Neural crest cell (in vitro differentiated cells): ENCODE measurements at regions not wholly inside any gene's neighbourhood (a gene's known extent, or its start where the extent isn't known, plus 50 kb on each side); places are given as distances from the start of the nearest gene placed in this dataset.

Source experiments
- DNase-seq: peaks from one replicate; pipeline ENCODE4 v3.0.0; 2021; ENCODE audit warnings: low read depth, mixed read lengths, low spot score
- H3K27ac Mint-ChIP-seq: one replicate; pipeline ENCODE4 v1.8.0; 2021; ENCODE audit warnings: mild to moderate bottlenecking, mixed read lengths; ENCODE audit not compliant: unreplicated experiment
- H3K27me3 Mint-ChIP-seq: 2 replicates; pipeline ENCODE4 v1.8.0; 2021; ENCODE audit warnings: low read depth, mild to moderate bottlenecking, mixed read lengths
- H3K36me3 Mint-ChIP-seq: 2 replicates; pipeline ENCODE4 v1.8.0; 2021; ENCODE audit warnings: low read depth, mild to moderate bottlenecking, mixed read lengths
- H3K4me1 Mint-ChIP-seq: 2 replicates; pipeline ENCODE4 v1.8.0; 2021; ENCODE audit warnings: mixed read lengths
- H3K4me3 Mint-ChIP-seq: one replicate; pipeline ENCODE4 v1.8.0; 2021; ENCODE audit warnings: mild to moderate bottlenecking, mixed read lengths
- H3K9me3 Mint-ChIP-seq: 2 replicates; pipeline ENCODE4 v1.8.0; 2021; ENCODE audit warnings: mixed read lengths
- TF ChIP-seq, protein P1 (sequence below): fragments of 200-600 bp; sonication (generic); conservative IDR thresholded peaks from 2 replicates; pipeline ENCODE4 v1.5.0; 2021; ENCODE audit warnings: antibody characterized with exemption, mild to moderate bottlenecking

DNA sequence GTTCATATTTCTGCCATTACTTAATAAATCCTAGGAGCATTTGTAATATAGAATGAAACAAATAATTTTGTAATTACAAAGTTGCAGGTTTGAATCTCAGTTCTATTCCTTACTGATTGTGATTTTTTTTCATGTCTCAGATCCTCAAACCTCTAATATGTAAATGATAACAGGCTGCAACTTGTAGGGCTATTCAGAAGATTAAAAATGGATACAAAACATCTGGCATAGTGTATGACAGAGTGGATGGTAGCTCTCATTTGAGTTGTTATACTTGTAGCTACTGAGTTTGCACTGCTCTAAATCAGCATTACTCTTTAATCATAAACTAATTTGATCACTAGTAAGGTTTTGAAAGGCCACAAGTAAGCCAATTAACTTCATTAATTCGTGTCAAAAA is 406.3 kb upstream of the MGAT4C start:
- no peak for DNase-seq
- Mint-ChIP-seq H3K9me3 (no peaks in the 10 kb centered on the region), H3K36me3 (no peaks in the 10 kb centered on the region), H3K27ac (no peak overlapping the region), H3K4me1 (no peaks in the 10 kb centered on the region), H3K27me3 (no peaks in the 10 kb centered on the region), H3K4me3 (no peak overlapping the region)
- TF ChIP-seq, protein P1, sequence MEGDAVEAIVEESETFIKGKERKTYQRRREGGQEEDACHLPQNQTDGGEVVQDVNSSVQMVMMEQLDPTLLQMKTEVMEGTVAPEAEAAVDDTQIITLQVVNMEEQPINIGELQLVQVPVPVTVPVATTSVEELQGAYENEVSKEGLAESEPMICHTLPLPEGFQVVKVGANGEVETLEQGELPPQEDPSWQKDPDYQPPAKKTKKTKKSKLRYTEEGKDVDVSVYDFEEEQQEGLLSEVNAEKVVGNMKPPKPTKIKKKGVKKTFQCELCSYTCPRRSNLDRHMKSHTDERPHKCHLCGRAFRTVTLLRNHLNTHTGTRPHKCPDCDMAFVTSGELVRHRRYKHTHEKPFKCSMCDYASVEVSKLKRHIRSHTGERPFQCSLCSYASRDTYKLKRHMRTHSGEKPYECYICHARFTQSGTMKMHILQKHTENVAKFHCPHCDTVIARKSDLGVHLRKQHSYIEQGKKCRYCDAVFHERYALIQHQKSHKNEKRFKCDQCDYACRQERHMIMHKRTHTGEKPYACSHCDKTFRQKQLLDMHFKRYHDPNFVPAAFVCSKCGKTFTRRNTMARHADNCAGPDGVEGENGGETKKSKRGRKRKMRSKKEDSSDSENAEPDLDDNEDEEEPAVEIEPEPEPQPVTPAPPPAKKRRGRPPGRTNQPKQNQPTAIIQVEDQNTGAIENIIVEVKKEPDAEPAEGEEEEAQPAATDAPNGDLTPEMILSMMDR = no peak

DNA sequence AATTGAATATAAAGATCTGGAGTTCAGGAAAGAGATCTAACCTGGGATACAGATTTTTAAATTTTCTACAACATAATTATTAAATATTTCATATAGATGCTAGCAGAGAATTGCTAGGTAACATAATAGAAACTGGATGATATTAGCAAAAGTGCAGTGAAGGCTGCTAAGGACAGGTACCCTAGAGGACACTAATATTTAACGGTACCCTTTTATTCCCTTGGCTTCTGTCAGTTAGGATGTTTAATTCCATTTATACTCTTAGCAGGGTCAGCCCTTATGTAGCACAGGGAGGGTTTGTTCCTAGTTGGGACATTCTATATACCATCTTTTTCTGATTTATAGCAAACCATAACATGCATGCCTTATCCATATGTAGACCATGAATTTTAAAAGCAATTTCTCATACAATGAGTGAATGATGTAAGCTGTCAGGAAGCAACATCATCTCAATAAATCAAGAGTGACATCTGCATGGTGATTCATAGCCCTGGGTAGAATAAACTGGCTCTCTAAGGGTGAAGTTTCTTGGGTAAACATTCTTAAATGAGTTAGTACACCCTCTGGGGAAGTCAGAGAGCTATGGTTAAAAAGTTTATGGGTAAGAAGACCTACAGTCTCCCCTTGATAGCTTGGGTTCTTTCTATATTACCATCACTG is 404.4 kb upstream of the MGAT4C start:
- DNase-seq = no peak
- TF ChIP-seq, protein P1 = no peak
- Mint-ChIP-seq H3K27ac (no peak overlapping the region), H3K4me3 (no peak overlapping the region), H3K36me3 (no peaks in the 10 kb centered on the region), H3K9me3 (no peaks in the 10 kb centered on the region), H3K4me1 (no peaks in the 10 kb centered on the region), H3K27me3 (no peaks in the 10 kb centered on the region)

DNA sequence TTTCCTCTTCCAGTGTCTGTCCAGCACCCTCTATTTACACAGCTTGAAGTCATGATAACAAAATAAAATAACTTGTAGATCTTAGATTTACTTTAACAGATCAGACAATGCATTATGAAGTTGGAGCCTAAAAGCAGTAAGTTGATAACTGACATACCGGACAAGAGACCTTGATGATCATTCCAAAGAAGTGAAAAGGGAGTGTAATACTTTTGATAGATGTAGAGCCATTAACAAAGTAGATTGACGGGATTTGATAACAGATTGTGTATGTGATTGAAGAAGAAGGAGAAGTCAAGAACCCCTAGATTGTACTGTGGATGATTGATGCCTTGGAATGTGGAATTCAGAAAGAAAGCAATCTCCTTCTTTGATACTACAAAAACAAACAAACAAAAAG is 403.8 kb upstream of the MGAT4C start:
- H3K27ac Mint-ChIP-seq = no peak overlapping the region
- DNase-seq = no peak
- H3K4me3 Mint-ChIP-seq = no peak overlapping the region
- TF ChIP-seq, protein P1 = no peak
- H3K27me3 Mint-ChIP-seq = no peaks in the 10 kb centered on the region
- H3K36me3 Mint-ChIP-seq = no peaks in the 10 kb centered on the region
- no peaks in the 10 kb centered on the region for H3K4me1 Mint-ChIP-seq
- no peaks in the 10 kb centered on the region for H3K9me3 Mint-ChIP-seq

DNA sequence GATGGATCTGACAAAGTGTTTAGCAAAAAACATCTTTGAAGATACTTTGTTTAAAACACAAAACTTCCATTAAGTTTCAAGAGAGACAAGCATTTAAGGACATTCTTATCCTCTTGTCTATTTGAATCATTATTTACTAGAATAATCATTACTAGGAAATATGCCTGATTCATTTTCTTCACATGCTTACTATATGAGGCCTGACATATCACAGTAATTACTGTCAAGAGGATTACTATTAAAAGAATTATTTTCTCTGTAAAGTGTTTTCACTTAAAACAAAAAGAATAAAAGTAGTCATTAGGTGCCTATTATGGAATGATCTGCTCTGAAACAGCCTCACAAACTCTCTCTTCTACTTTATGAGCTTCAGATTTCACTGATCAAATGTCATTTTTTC is 402.1 kb upstream of the MGAT4C start:
- no peak for DNase-seq
- Mint-ChIP-seq H3K36me3 (no peaks in the 10 kb centered on the region), H3K4me1 (no peaks in the 10 kb centered on the region), H3K27ac (no peak overlapping the region), H3K27me3 (no peaks in the 10 kb centered on the region), H3K9me3 (no peaks in the 10 kb centered on the region), H3K4me3 (no peak overlapping the region)
- TF ChIP-seq, protein P1 = no peak

DNA sequence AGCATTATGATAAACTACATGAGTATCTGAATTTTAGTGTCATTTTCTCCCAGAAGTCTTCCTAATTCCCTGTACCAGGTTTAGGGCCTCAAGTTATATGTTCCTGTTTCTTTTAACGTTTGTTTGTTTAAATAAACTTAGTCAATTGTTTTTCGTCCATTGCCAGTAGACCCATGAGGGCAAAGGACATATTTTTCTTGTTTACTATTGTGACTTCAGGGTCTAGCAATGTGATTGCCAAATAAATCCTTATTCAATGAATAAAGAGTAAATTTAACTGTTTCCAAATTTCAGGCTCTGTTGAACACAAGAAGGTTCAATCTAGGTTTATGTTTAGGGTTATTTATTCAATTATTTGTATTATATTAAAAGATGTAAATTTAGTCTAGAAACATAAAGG is 391.6 kb upstream of the MGAT4C start:
- H3K27me3 Mint-ChIP-seq = no peaks in the 10 kb centered on the region
- no peak overlapping the region for H3K27ac Mint-ChIP-seq
- H3K4me1 Mint-ChIP-seq = no peaks in the 10 kb centered on the region
- TF ChIP-seq, protein P1 = no peak
- no peak overlapping the region for H3K4me3 Mint-ChIP-seq
- no peaks in the 10 kb centered on the region for H3K9me3 Mint-ChIP-seq
- DNase-seq = no peak
- H3K36me3 Mint-ChIP-seq = no peaks in the 10 kb centered on the region
